Stimulated activated CD4-positive, alpha-beta T cell treated with anti-CD3 and anti-CD28 coated beads, Interleukin-15, amount 100 ng/mL, for 48 hours (primary cell): ENCODE measurements at regions not wholly inside any gene's neighbourhood (a gene's known extent, or its start where the extent isn't known, plus 50 kb on each side); places are given as distances from the start of the nearest gene placed in this dataset.

Source experiments
- DNase-seq, 2 donors: peaks; one replicate each; pipeline ENCODE4 v3.0.0-alpha.2; 2020; ENCODE audit warnings: low read depth in 2 of 2

DNA sequence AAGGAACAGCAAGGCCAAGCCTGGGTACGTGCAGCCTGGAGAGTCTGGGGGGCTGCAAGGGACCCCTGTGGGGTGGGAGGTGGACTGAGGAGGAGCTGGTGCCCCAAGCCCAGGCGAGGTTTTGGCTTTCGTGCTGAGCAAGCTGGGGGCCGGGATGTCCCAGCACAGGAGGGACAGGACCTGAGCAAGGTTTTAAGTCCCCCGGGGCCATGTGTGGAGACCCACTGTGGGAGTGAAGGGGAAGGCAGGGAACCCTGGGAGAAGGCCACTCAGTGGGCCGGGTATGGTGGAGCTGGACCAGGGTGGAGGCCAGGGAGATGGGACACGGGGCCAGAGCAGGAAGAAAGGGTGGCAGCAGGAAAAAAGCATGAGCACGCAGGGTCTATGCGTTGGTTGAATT, 419.2 kb upstream of the SULF2 start:
- DNase-seq = no peak

DNA sequence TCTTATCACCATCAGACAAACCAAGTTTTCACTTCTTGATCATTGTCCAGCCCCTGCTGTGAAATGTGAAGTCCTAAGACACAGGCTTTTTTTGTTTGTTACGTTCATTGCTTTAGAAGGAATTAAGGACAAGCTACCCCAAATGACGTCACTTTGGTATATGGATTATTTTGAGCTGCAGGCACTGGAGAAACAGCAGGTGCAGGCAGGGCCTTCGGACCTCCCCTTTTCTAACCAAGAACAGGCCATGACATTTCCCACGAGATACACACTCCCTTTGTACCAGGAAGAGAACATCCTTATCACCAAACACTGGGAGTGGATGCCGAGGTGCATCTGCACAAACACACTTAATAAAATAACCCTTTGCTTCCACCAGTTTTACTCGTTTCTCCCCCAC, 418.0 kb upstream of the SULF2 start:
- DNase-seq = no peak

- no peak for DNase-seq
These were observed 417.2 kb upstream of the SULF2 start for GRCh38 chr20:48202334-48203113.

- no peak for DNase-seq
These were observed 416.6 kb upstream of the SULF2 start for GRCh38 chr20:48201885-48202284.

DNA sequence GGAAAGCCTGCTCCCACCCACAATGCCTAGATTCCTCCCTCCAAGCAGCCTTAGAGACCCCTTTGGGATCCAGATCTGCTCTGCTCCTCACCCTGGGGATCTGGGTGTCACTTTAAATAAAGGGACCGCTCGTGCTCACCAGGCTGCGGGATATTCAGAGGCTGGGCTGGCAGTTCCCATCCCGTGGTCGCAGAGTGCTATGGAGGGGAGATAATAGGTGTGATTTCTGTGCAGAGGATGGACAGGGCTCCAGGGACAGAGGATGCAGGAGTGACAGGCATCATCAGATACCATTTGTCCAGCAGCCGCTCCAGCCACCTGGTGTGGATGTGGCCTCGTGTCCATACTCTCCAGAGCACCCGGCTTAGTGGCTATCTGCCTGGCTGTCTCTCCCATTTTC, 415.9 kb upstream of the SULF2 start:
- no peak for DNase-seq

- no peak for DNase-seq
These were observed 413.7 kb upstream of the SULF2 start for GRCh38 chr20:48198929-48199451.

- no peak for DNase-seq
These were observed 411.8 kb upstream of the SULF2 start for GRCh38 chr20:48197066-48197465.

DNA sequence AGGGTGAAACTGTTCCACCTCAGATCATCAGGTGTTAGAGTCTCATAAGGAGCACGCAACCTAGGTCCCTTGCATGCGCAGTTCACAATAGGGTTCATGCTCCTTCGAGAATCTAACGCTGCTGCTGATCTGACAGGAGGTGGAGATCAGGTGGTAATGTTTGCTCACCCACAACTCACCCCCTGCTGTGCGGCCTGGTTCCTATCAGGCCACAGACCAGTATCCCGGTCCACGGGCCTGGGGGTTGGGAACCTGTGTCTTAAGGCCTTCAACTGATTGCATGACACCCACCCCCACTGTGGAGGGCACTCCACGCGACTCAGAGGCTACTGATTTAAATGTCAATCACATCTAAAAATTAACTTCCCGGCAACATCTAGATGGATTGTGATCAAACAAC, 411.2 kb upstream of the SULF2 start:
- no peak for DNase-seq

DNA sequence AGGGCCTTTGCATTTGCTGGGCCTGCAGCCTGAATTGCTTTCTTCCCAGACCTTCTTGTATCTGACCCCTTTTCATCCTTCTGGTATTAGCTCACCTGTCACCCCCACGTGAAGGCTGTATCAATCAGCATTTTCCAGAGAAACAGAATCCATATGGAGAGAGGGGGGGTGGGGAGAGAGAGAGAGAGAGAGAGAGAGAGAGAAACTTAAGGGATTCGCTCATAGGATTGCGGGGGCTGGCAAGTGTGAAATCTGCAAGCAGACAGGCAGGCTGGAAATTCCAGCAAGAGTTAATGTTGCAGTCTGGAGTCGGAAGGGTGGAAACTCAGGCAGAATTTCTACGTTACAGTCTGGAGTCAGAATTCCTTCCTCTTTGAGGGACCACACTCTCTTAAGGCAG, 410.7 kb upstream of the SULF2 start:
- DNase-seq = no peak

GRCh38 chr20:48195121-48195870, 410.0 kb upstream of the SULF2 start:
- no peak for DNase-seq

DNA sequence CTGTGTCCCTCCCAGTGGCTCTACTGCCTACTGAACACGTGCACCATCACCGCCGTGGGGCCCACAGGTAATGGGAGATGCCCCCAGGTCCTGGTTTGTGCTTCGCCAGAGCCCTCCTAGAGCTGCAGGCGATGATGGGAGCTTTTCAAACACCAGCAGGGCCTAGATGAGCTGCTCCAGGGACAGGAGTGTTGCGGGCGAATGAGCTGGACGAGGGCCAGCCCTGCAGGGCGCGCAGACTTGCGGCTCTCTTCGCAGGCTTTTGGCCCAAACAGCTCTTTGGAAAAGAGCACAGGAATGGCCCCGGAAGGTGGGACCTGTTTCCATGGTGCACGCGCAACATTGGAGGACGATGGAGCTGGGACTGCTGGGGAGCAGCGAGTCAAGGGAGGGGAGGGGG, 409.3 kb upstream of the SULF2 start:
- no peak for DNase-seq

DNA sequence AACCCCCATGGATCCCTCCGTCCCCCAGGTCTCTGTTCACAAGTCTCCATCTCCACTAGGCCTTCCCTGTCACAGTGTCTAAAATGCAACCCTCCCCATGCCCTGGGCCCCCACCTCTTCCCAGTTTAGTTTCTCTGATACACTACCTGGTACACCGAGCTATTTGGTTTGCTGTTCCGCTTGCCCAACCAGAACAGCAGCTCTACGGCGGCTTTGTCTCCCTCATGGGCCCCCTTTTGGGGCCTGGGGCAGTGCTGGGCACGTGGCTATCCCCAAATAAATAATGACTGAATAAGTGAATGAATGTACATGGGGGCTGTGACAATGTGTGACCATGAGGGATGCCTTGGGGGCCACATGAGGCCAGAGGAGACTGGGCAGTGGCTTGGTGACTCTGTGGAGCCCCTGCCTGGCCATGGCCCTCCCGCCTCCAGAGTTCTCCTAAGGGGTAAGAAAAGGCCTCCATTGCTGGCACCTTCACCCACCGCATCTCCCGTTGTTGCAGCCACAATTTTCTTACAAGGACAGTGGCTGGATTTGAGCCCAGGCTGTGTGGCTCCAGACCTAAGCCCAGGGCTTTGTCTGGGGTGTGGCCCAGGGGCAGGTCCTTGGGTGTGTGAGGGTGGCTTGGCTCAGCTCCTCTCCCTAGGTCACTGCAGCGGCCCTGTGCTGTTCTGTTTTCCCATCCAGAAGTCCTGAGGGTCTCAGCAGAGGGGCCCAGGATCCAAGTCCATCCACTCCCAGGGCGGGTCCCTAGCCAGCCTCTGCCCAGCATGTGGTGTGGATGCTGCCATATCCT, 408.5 kb upstream of the SULF2 start:
- no peak for DNase-seq

DNA sequence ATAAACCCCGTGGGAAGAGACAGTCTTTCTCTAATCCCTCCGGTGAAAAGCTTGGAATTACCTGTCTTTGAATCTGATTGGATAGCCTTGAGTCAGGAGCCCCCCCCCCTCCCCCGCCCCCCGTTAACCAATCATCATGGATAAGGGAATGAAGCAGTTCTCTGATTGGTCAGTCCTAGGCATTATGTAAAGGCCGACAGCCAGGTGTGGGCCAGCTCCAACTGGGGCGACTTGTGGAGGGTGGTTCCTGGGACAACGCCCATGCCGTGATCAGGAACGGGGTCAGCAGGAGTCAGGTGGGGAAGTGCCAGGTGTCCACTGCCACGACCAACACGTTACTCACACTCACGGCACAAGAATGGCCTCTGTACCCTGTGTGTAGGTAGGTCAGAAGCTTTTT, 406.8 kb upstream of the SULF2 start:
- no peak for DNase-seq

DNA sequence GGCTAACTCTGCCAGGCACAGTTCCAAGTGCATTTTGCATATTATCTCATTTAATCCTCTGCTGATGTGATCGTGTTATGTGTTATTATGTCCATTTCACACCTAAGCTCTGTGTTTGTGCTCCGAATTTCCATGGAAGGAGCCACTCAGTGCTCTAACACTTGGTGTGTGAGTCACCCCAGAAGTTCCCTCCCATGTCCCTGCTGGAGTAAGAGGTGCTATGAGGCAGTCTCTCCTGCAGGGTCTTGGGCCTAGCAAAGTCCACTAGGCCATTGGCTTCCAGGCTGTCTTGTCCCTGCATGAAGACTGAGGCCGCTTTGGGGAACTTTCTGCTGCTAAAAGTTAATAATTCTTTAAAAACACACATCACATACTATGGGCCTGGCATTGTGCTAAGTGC, 405.9 kb upstream of the SULF2 start:
- no peak for DNase-seq

DNA sequence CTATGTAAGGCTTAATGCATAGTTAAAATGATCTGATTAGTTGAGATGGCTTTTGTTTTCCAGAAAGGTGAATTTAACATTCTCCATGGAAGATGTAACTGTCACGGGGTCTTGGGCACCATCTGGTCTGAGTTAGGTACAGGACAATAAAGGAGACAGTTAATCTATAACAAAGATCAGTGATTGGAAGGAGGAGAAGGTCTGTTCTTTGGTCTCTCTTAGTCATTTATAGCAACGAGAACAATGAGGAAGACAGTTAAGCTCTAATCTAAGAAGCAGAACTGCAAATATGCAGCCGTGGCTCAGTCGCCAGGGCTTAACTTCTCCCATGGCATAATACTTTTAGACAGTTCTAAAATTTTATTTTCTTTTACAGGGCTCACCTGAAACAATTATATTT, 405.5 kb upstream of the SULF2 start:
- DNase-seq = no peak

- DNase-seq = no peak
These were observed 403.9 kb upstream of the SULF2 start for GRCh38 chr20:48189181-48189580.

DNA sequence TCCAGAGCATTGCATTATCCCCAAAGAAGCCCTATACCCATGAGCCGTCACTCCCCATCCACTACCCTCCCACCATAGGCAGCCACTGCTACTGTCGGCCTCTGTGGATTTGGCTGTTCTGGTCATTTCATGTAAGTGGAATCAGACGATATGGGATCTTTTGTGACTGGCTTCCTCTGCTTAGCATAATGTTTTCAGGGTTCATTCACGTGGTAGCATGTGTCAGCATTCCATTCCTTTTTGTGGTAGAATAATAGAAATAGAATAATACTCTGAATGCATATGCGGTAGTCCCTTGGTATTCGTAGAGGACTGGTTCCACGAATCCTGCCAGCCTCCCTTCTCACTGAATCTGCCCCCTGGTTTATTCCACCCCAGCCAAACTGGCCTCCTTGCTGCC, 402.6 kb upstream of the SULF2 start:
- DNase-seq = no peak

DNA sequence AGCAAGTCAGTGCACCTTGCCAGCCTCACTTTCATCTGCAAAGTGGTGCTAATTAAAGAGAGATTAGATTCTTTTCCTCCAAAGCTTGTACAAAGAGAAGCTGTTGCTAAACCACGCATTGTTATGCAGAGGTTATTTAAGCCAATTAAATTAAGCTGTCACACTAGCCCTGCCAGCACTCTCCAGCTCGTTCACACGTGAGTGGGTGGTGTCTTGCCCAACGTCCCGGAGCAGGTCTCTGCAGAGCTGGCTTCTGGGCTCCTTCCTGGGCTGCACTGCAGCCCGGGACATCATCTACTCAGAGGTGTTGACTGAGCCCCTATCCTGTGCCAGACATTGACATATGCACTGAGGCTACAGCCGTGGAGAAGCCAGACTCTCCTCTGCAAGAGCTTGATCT, 401.6 kb upstream of the SULF2 start:
- DNase-seq = no peak

DNA sequence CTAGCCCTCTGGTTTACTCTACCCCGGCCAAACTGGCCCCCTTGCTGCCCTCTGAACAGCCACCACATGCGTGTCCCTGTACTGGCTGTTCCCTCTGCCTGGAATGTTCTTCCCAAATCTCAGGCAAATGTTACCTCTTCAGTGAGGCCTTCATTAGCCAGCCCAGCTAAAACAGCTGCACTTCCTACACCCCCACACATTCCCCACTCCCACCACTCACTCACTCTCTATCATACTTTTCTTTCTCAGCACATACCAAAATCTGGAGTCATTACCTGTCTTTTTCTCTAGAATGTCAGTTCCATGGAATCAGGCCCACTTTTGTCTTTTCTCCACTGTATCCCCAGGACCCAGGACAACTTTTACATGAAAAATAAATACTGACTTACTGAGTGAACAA, 401.2 kb upstream of the SULF2 start:
- DNase-seq = no peak

- DNase-seq = no peak
These were observed 398.9 kb upstream of the SULF2 start for GRCh38 chr20:48184229-48184628.

DNA sequence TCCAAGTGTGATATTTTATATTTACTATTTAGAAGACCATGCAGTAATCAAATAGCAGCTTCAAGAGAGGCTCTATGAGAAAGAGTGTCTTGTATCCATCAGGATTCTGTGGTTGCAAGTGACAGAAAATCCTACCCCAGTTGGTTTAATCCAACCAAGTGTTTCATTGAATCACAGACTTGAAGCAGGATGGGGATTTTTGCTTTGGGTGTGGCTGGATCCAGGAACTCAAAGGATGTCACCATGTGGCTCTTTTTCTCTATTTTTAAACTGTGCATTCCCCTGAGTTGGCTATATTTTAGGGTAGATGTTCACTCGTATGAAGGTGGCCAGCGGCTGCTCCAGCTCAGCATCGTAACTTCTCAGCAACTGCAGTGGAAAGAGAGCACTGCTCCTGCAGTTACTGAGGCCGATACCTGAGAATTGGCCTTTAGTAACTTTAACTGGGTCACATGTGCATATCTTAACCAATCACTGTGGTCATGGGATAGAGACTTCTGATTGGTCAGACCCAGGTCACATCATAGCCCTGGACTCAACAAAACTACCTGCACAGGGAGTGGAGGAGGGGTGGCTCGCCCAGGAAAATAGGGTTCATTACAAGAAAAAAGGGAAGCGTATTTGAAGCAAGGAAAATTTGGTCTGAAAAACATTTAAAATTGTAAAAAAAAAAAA, 396.1 kb upstream of the SULF2 start:
- no peak for DNase-seq

DNA sequence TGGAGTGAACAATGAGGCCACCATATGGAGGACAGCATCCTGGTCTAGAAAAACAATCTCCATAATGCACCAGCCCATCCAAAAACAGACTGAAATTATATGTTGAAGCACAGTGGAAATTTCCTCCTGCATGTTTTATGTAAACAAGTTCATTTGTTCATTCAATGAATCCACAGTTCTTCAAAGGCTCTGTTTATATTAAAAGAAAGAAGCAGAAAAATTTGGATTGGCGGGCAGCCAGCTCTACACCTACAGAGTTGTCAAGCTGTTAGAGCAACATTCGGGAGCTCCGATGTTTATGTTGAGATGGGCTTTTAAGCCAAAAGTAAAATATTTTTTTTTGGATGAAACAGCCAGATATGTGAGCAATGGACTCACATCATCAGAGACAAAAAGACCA, 395.3 kb upstream of the SULF2 start:
- no peak for DNase-seq
